Astrocyte (in vitro differentiated cells and primary cell): ENCODE measurements at regions not wholly inside any gene's neighbourhood (a gene's known extent, or its start where the extent isn't known, plus 50 kb on each side); places are given as distances from the start of the nearest gene placed in this dataset.

Source experiments
- DNase-seq: peaks from one replicate; pipeline ENCODE4 v3.0.0-alpha.2; 2010; ENCODE audit warnings: low read depth
- FAIRE-seq: peaks from 2 replicates; lab custom pipeline; 2011; peaks lifted over from hg19 to GRCh38; lab: Jason Lieb, UNC
- H2AFZ ChIP-seq: 2 replicates; pipeline ENCODE4 v1.6.0; 2012; ENCODE audit warnings: low read depth, low read length, inconsistent platforms
- H3K27ac ChIP-seq: 2 replicates; pipeline ENCODE4 v1.5.1; 2011; ENCODE audit warnings: low read depth, low read length, inconsistent platforms
- H3K27me3 ChIP-seq: 2 replicates; pipeline ENCODE4 v1.6.0; 2011; ENCODE audit warnings: low read length, inconsistent platforms; ENCODE audit not compliant: insufficient read depth
- H3K36me3 ChIP-seq: 2 replicates; pipeline ENCODE4 v1.5.1; 2011; ENCODE audit warnings: low read length, inconsistent platforms; ENCODE audit not compliant: insufficient read depth
- H3K4me1 ChIP-seq: 2 replicates; pipeline ENCODE4 v1.5.1; 2011; ENCODE audit warnings: low read length, inconsistent platforms; ENCODE audit not compliant: insufficient read depth
- H3K4me2 ChIP-seq: 2 replicates; pipeline ENCODE4 v1.6.0; 2012; ENCODE audit warnings: low read length, inconsistent platforms
- H3K4me3 ChIP-seq: 2 replicates; pipeline ENCODE4 v1.5.1; 2011; ENCODE audit warnings: low read depth, mild to moderate bottlenecking, low read length, inconsistent platforms; ENCODE audit not compliant: insufficient read depth
- H3K79me2 ChIP-seq: 2 replicates; pipeline ENCODE4 v1.6.0; 2012; ENCODE audit warnings: mild to moderate bottlenecking, low read length, inconsistent platforms; ENCODE audit not compliant: insufficient read depth
- H3K9ac ChIP-seq: 2 replicates; pipeline ENCODE4 v1.6.0; 2012; ENCODE audit warnings: mild to moderate bottlenecking, low read length, inconsistent platforms
- H3K9me3 ChIP-seq: 2 replicates; pipeline ENCODE4 v1.5.1; 2012; ENCODE audit warnings: low read depth, mild to moderate bottlenecking, low read length, inconsistent platforms; ENCODE audit not compliant: insufficient read depth
- H4K20me1 ChIP-seq: 2 replicates; pipeline ENCODE4 v1.6.0; 2012; ENCODE audit warnings: low read length, inconsistent platforms; ENCODE audit not compliant: insufficient read depth
- H3K27ac Mint-ChIP-seq: one replicate; pipeline ENCODE4 v1.8.0; 2021; ENCODE audit warnings: mild to moderate bottlenecking, mixed read lengths; ENCODE audit not compliant: unreplicated experiment
- H3K27me3 Mint-ChIP-seq: one replicate; pipeline ENCODE4 v1.8.0; 2021; ENCODE audit warnings: low read depth, mixed read lengths; ENCODE audit not compliant: unreplicated experiment
- H3K36me3 Mint-ChIP-seq: one replicate; pipeline ENCODE4 v1.8.0; 2021; ENCODE audit warnings: low read depth, mixed read lengths; ENCODE audit not compliant: unreplicated experiment
- H3K4me1 Mint-ChIP-seq: one replicate; pipeline ENCODE4 v1.8.0; 2021; ENCODE audit warnings: low read depth, mixed read lengths; ENCODE audit not compliant: unreplicated experiment
- H3K4me3 Mint-ChIP-seq: one replicate; pipeline ENCODE4 v1.8.0; 2021; ENCODE audit warnings: mild to moderate bottlenecking, moderate library complexity, mixed read lengths; ENCODE audit not compliant: unreplicated experiment
- H3K9me3 Mint-ChIP-seq: one replicate; pipeline ENCODE4 v1.8.0; 2021; ENCODE audit warnings: mild to moderate bottlenecking, mixed read lengths; ENCODE audit not compliant: unreplicated experiment
- EZH2 ChIP-seq: IDR thresholded peaks from 2 replicates; pipeline ENCODE4 v1.6.1; 2012; ENCODE audit warnings: mild to moderate bottlenecking, low read length, inconsistent platforms; ENCODE audit not compliant: insufficient read depth
- TF ChIP-seq, protein P1 (sequence below): IDR thresholded peaks from 2 replicates; pipeline ENCODE4 v1.5.1; 2011; ENCODE audit warnings: low read depth, mild to moderate bottlenecking, inconsistent platforms, low read length, moderate library complexity; ENCODE audit not compliant: insufficient read depth

DNA sequence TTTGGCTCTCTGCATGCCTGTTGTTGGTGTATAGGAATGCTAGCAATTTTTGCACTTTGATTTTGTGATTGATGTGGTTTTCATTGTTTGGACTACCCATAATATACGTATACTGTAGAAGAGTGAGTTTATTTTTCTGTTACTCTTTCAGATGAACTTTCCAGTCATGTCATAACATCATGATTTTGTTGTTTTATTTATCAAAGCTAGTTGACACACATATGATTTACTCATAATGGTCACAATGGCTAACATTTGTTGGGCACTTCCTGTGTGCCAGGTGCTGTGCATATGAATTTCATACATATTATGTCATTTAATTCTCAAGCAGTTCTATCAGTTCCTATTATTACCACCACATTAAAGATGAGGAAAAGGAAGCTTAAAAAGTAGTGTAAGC, 98.1 kb upstream of the GUCA2B start:
- H3K4me2 ChIP-seq: no peak overlapping the region
- H3K9ac ChIP-seq: no peak overlapping the region
- H3K36me3 ChIP-seq: no peaks in the 10 kb centered on the region
- TF ChIP-seq EZH2: no peak
- TF ChIP-seq, protein P1, sequence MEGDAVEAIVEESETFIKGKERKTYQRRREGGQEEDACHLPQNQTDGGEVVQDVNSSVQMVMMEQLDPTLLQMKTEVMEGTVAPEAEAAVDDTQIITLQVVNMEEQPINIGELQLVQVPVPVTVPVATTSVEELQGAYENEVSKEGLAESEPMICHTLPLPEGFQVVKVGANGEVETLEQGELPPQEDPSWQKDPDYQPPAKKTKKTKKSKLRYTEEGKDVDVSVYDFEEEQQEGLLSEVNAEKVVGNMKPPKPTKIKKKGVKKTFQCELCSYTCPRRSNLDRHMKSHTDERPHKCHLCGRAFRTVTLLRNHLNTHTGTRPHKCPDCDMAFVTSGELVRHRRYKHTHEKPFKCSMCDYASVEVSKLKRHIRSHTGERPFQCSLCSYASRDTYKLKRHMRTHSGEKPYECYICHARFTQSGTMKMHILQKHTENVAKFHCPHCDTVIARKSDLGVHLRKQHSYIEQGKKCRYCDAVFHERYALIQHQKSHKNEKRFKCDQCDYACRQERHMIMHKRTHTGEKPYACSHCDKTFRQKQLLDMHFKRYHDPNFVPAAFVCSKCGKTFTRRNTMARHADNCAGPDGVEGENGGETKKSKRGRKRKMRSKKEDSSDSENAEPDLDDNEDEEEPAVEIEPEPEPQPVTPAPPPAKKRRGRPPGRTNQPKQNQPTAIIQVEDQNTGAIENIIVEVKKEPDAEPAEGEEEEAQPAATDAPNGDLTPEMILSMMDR: no peak
- peaks cover 14% of the 10 kb centered on the region for H3K27me3 Mint-ChIP-seq
- FAIRE-seq (no peak), DNase-seq (peak; percentile 6)
- H3K79me2 ChIP-seq: no peaks in the 10 kb centered on the region
- no peaks in the 10 kb centered on the region for H3K27me3 ChIP-seq
- no peak overlapping the region for H3K4me3 Mint-ChIP-seq
- no peak overlapping the region for H2AFZ ChIP-seq
- no peak overlapping the region for H3K4me3 ChIP-seq
- peaks cover 14% of the 10 kb centered on the region for H3K9me3 Mint-ChIP-seq
- no peaks in the 10 kb centered on the region for H3K4me1 ChIP-seq
- H3K27ac Mint-ChIP-seq: no peak overlapping the region
- no peaks in the 10 kb centered on the region for H3K36me3 Mint-ChIP-seq
- peaks cover 3% of the 10 kb centered on the region for H3K4me1 Mint-ChIP-seq
- H3K9me3 ChIP-seq: peaks cover 3% of the 10 kb centered on the region
- no peak overlapping the region for H3K27ac ChIP-seq
- no peaks in the 10 kb centered on the region for H4K20me1 ChIP-seq

DNA sequence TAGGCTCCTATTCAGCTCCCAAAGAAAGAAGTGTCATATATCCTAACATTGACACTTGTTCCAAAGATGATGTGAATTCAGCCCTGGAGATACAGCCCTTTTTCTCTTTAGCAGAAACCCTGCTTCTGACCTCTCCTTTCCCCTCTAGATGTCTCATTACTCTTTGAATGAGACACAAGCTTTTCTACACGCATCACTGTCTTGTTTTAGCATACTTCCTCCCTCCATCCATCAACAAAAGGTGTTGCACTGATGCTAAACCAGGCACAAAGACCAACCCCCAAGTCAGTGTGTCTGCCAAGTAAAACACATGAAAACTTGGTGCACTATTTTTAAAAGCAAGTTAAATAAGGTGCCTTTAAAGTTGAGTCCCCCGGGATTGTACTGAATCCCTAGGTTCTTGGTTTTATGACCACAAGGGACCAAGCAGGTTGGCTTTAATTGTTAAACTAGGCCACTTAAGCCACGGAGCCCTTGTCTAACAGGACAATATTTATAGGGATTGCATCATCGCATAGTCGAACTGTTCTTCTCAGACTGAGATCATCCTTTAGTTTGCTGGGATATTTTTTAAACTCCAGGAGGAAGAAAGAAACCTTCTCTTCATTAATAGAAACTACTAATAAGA, 101.0 kb upstream of the GUCA2B start:
- peaks cover 3% of the 10 kb centered on the region for H3K4me1 Mint-ChIP-seq
- no peaks in the 10 kb centered on the region for H3K36me3 Mint-ChIP-seq
- Histone ChIP-seq H3K27me3 (peaks cover 2% of the 10 kb centered on the region), H3K9me3 (no peaks in the 10 kb centered on the region), H3K4me3 (no peak overlapping the region), H4K20me1 (no peaks in the 10 kb centered on the region), H3K4me2 (no peak overlapping the region), H3K27ac (no peak overlapping the region), H3K4me1 (no peaks in the 10 kb centered on the region), H3K36me3 (no peaks in the 10 kb centered on the region), H2AFZ (no peak overlapping the region), H3K79me2 (no peaks in the 10 kb centered on the region), H3K9ac (no peak overlapping the region)
- FAIRE-seq: no peak
- peaks cover 23% of the 10 kb centered on the region for H3K27me3 Mint-ChIP-seq
- peak overlapping the region; percentile 29 for H3K27ac Mint-ChIP-seq
- H3K9me3 Mint-ChIP-seq: peaks cover 5% of the 10 kb centered on the region
- no peak for TF ChIP-seq EZH2
- TF ChIP-seq, protein P1: no peak
- no peak for DNase-seq
- no peak overlapping the region for H3K4me3 Mint-ChIP-seq

DNA sequence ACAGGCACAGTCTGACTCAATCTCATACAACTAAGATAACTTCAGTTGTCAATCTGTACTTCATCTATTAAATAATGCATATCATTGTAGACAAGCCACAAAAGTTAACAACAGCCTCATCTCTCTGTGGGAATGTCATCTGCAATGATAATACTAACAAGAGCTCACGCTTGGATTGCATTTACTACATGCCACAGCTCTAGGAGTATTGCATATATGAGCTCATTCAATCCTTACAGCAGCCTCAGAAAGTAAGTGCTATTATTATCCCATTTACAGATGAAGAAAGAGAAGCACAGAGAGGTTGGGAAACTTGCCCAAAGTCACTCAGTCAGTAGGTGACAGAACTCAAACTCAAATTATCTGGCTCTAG, 105.7 kb upstream of the GUCA2B start:
- H3K27me3 ChIP-seq: peaks cover 2% of the 10 kb centered on the region
- H3K4me3 Mint-ChIP-seq: no peak overlapping the region
- DNase-seq (no peak), FAIRE-seq (no peak)
- H3K9me3 Mint-ChIP-seq: no peaks in the 10 kb centered on the region
- no peak overlapping the region for H3K9ac ChIP-seq
- H3K4me3 ChIP-seq: no peak overlapping the region
- peaks cover 26% of the 10 kb centered on the region for H3K27me3 Mint-ChIP-seq
- no peaks in the 10 kb centered on the region for H3K4me1 ChIP-seq
- H3K27ac Mint-ChIP-seq: no peak overlapping the region
- TF ChIP-seq EZH2: no peak
- TF ChIP-seq, protein P1: no peak
- no peaks in the 10 kb centered on the region for H3K36me3 Mint-ChIP-seq
- peaks cover 2% of the 10 kb centered on the region for H3K4me1 Mint-ChIP-seq
- H2AFZ ChIP-seq: no peak overlapping the region
- H3K4me2 ChIP-seq: no peak overlapping the region
- no peaks in the 10 kb centered on the region for H3K36me3 ChIP-seq
- no peaks in the 10 kb centered on the region for H4K20me1 ChIP-seq
- H3K9me3 ChIP-seq: no peaks in the 10 kb centered on the region
- no peak overlapping the region for H3K27ac ChIP-seq
- H3K79me2 ChIP-seq: no peaks in the 10 kb centered on the region
